H9 (cell line): ENCODE measurements at regions not wholly inside any gene's neighbourhood (a gene's known extent, or its start where the extent isn't known, plus 50 kb on each side); places are given as distances from the start of the nearest gene placed in this dataset.

Source experiments
- DNase-seq: peaks from one replicate; pipeline ENCODE4 v3.0.0-alpha.2; 2017
- H2AFZ ChIP-seq: one replicate; pipeline ENCODE4 v1.6.1; 2013; ENCODE audit warnings: mild to moderate bottlenecking, low read length, control low read depth, moderate library complexity
- H2AK5ac ChIP-seq: 2 replicates; pipeline ENCODE4 v1.6.1; 2013; ENCODE audit warnings: low read length, control low read depth, mixed read lengths; ENCODE audit not compliant: insufficient read length
- H2BK120ac ChIP-seq: one replicate; pipeline ENCODE4 v1.6.1; 2013; ENCODE audit warnings: low read depth, mild to moderate bottlenecking, low read length, control low read depth, inconsistent platforms; ENCODE audit not compliant: poor library complexity, severe bottlenecking
- H2BK12ac ChIP-seq: 2 replicates; pipeline ENCODE4 v1.6.1; 2013; ENCODE audit warnings: low read length, control low read depth, mixed read lengths, low read depth; ENCODE audit not compliant: insufficient read length
- H2BK15ac ChIP-seq: 2 replicates; pipeline ENCODE4 v1.6.1; 2013; ENCODE audit warnings: low read depth, low read length, control low read depth
- H2BK20ac ChIP-seq: one replicate; pipeline ENCODE4 v1.6.1; 2013; ENCODE audit warnings: low read depth, mild to moderate bottlenecking, low read length, control low read depth, inconsistent platforms; ENCODE audit not compliant: poor library complexity, severe bottlenecking
- H2BK5ac ChIP-seq: 2 replicates; pipeline ENCODE4 v1.6.1; 2013; ENCODE audit warnings: low read length, control low read depth, mixed read lengths; ENCODE audit not compliant: insufficient read length
- H3K14ac ChIP-seq: 2 replicates; pipeline ENCODE4 v1.6.1; 2013; ENCODE audit warnings: low read length, control low read depth; ENCODE audit not compliant: insufficient read depth
- H3K18ac ChIP-seq: 2 replicates; pipeline ENCODE4 v1.6.1; 2013; ENCODE audit warnings: low read depth, mild to moderate bottlenecking, mixed read lengths, low read length, control low read depth; ENCODE audit not compliant: insufficient read length
- H3K23ac ChIP-seq: 2 replicates; pipeline ENCODE4 v1.6.1; 2013; ENCODE audit warnings: low read length, control low read depth, mixed read lengths, low read depth; ENCODE audit not compliant: insufficient read length
- H3K23me2 ChIP-seq: 2 replicates; pipeline ENCODE4 v1.6.1; 2013; ENCODE audit warnings: low read depth, mild to moderate bottlenecking, mixed read lengths, low read length, control low read depth; ENCODE audit not compliant: insufficient read length, poor library complexity, severe bottlenecking
- H3K27ac ChIP-seq: 2 replicates; pipeline ENCODE4 v1.5.1; 2013; ENCODE audit warnings: low read length, control low read depth, mixed read lengths, low read depth; ENCODE audit not compliant: insufficient read length
- H3K27me3 ChIP-seq: 2 replicates; pipeline ENCODE4 v1.6.1; 2013; ENCODE audit warnings: low read length, control low read depth, inconsistent platforms; ENCODE audit not compliant: insufficient read depth
- H3K4ac ChIP-seq: 2 replicates; pipeline ENCODE4 v1.6.1; 2013; ENCODE audit warnings: low read depth, mild to moderate bottlenecking, control low read depth, inconsistent platforms, low read length, moderate library complexity
- H3K4me1 ChIP-seq: 2 replicates; pipeline ENCODE4 v1.6.1; 2013; ENCODE audit warnings: low read length, control low read depth, inconsistent platforms; ENCODE audit not compliant: insufficient read depth
- H3K4me2 ChIP-seq: 2 replicates; pipeline ENCODE4 v1.6.1; 2013; ENCODE audit warnings: low read length, control low read depth, mixed read lengths; ENCODE audit not compliant: insufficient read length, insufficient read depth
- H3K56ac ChIP-seq: 2 replicates; pipeline ENCODE4 v1.6.1; 2013; ENCODE audit warnings: low read depth, mild to moderate bottlenecking, mixed read lengths, low read length, control low read depth; ENCODE audit not compliant: insufficient read length
- H3K79me1 ChIP-seq: 2 replicates; pipeline ENCODE4 v1.6.1; 2013; ENCODE audit warnings: low read depth, mild to moderate bottlenecking, moderate library complexity, low read length, control low read depth, inconsistent platforms; ENCODE audit not compliant: insufficient read depth, poor library complexity, severe bottlenecking
- H3K79me2 ChIP-seq: 2 replicates; pipeline ENCODE4 v1.6.1; 2013; ENCODE audit warnings: low read length, control low read depth, inconsistent platforms; ENCODE audit not compliant: insufficient read depth
- H3K9ac ChIP-seq: 2 replicates; pipeline ENCODE4 v1.6.1; 2013; ENCODE audit warnings: low read length, control low read depth, mixed read lengths; ENCODE audit not compliant: insufficient read length; ENCODE audit errors: extremely low read depth
- H3K9me3 ChIP-seq: one replicate; pipeline ENCODE4 v1.6.1; 2013; ENCODE audit warnings: low read depth, low read length, inconsistent platforms; ENCODE audit not compliant: control insufficient read depth
- H3T11ph ChIP-seq: one replicate; pipeline ENCODE4 v1.6.1; 2013; ENCODE audit warnings: mild to moderate bottlenecking, low read length, control low read depth, inconsistent platforms
- H4K20me1 ChIP-seq: one replicate; pipeline ENCODE4 v1.6.1; 2013; ENCODE audit not compliant: control insufficient read depth, insufficient read length, insufficient read depth
- H4K5ac ChIP-seq: 2 replicates; pipeline ENCODE4 v1.6.1; 2013; ENCODE audit warnings: low read depth, mild to moderate bottlenecking, mixed read lengths, low read length, control low read depth; ENCODE audit not compliant: insufficient read length
- H4K8ac ChIP-seq: replicated peaks from 2 replicates; pipeline ENCODE4 v1.6.1; 2013; ENCODE audit warnings: low read length, control low read depth, mixed read lengths, low read depth; ENCODE audit not compliant: insufficient read length
- H4K91ac ChIP-seq: 2 replicates; pipeline ENCODE4 v1.6.1; 2013; ENCODE audit warnings: low read depth, mild to moderate bottlenecking, moderate library complexity, mixed read lengths, low read length, control low read depth; ENCODE audit not compliant: insufficient read length
- H3K27ac Mint-ChIP-seq, 3 experiments: 2 replicates in 2 of 3; 3 replicates in 1 of 3; pipeline ENCODE4 v1.8.0; 2020 to 2021; ENCODE audit warnings: mixed read lengths in 3 of 3, mild to moderate bottlenecking in 1 of 3, moderate library complexity in 1 of 3
- H3K27me3 Mint-ChIP-seq: 2 replicates; pipeline ENCODE4 v1.8.0; 2021; ENCODE audit warnings: low read depth, mild to moderate bottlenecking, moderate library complexity, mixed read lengths
- H3K36me3 Mint-ChIP-seq, 3 experiments: 2 replicates in 2 of 3; 3 replicates in 1 of 3; pipeline ENCODE4 v1.8.0; 2020 to 2021; ENCODE audit warnings: low read depth in 3 of 3, mixed read lengths in 3 of 3; ENCODE audit not compliant: insufficient read depth in 1 of 3
- H3K4me1 Mint-ChIP-seq, 2 experiments: 2 replicates each; pipeline ENCODE4 v1.8.0; 2020; ENCODE audit warnings: mixed read lengths in 2 of 2
- H3K4me3 Mint-ChIP-seq, 2 experiments: 2 replicates in 1 of 2; 3 replicates in 1 of 2; pipeline ENCODE4 v1.8.0; 2020 to 2021; ENCODE audit warnings: mild to moderate bottlenecking in 2 of 2, mixed read lengths in 2 of 2, moderate library complexity in 1 of 2
- H3K9me3 Mint-ChIP-seq, 2 experiments: 2 replicates in 1 of 2; 3 replicates in 1 of 2; pipeline ENCODE4 v1.8.0; 2020; ENCODE audit warnings: mild to moderate bottlenecking in 2 of 2, mixed read lengths in 2 of 2, moderate library complexity in 1 of 2
- WGBS: extraction: QIAGEN DNeasy Blood & Tissue Kit; methylation state at CpG from one replicate; pipeline ENCODE4 v1.1.7; 2013; ENCODE audit warnings: missing lambda C conversion rate, low lambda C conversion rate, mixed read lengths; ENCODE audit not compliant: insufficient read length; ENCODE audit errors: extremely low coverage; 5-methylcytosine and 5-hydroxymethylcytosine counted together
- TF ChIP-seq, protein P1 (sequence below): fragments of 200-600 bp; sonication (generic); conservative IDR thresholded peaks from 3 replicates; pipeline ENCODE4 v1.8.0; 2021; ENCODE audit warnings: antibody characterized with exemption, mild to moderate bottlenecking

DNA sequence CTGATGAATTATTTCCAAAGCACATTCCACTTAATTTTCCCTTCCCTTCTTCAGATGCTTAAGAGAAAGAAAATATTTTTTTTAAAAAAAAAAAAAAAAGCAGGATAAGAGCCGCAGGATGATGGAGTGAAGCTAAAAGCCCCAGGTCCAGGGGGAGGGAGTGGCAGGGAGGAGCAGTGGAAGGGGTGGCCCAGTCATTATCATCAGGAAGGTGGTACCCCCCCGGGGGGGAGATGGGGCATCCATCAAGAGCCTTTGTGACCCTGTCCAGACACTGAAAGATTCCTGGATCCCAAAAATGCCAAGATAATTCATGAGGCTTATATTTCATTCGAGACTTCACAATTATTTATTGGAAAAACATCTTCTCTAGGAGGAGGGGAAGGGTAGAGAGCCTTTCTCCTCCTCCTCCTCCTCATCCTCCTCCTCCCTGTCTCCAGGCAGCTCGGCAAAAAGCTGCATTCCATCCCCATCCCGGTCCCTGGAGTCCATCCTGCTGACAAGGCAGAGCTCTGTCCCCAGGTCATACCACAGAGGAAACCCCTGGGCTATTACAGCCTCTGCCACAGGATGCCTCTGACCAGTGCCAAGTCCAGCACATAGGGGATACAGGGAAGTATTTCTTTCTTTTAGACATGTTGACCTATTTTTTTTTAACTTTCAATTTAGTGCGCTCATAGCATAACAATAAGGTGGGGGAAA, 125.3 kb downstream of the TWIST2 start:
- no peak overlapping the region for H4K91ac ChIP-seq
- H2AK5ac ChIP-seq, result no peak overlapping the region
- no peak overlapping the region for H3K14ac ChIP-seq
- no peaks in the 10 kb centered on the region for H3K4me1 ChIP-seq
- H3K4me3 Mint-ChIP-seq, result no peak overlapping the region
- no peak overlapping the region for H2BK20ac ChIP-seq
- no peaks in the 10 kb centered on the region for H3K23me2 ChIP-seq
- no peak overlapping the region for H4K5ac ChIP-seq
- TF ChIP-seq, protein P1, sequence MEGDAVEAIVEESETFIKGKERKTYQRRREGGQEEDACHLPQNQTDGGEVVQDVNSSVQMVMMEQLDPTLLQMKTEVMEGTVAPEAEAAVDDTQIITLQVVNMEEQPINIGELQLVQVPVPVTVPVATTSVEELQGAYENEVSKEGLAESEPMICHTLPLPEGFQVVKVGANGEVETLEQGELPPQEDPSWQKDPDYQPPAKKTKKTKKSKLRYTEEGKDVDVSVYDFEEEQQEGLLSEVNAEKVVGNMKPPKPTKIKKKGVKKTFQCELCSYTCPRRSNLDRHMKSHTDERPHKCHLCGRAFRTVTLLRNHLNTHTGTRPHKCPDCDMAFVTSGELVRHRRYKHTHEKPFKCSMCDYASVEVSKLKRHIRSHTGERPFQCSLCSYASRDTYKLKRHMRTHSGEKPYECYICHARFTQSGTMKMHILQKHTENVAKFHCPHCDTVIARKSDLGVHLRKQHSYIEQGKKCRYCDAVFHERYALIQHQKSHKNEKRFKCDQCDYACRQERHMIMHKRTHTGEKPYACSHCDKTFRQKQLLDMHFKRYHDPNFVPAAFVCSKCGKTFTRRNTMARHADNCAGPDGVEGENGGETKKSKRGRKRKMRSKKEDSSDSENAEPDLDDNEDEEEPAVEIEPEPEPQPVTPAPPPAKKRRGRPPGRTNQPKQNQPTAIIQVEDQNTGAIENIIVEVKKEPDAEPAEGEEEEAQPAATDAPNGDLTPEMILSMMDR, result no peak
- H4K8ac ChIP-seq, result no peak overlapping the region
- no peak overlapping the region for H3K56ac ChIP-seq
- H4K20me1 ChIP-seq, result no peaks in the 10 kb centered on the region
- H3K27me3 ChIP-seq, result no peaks in the 10 kb centered on the region
- peaks cover 0 to 5% (median 4%) of the 10 kb centered on the region in 3 experiments; a peak in 3 of 7 replicates for H3K36me3 Mint-ChIP-seq
- H2BK120ac ChIP-seq, result no peak overlapping the region
- H3T11ph ChIP-seq, result no peak overlapping the region
- H3K9ac ChIP-seq, result no peak overlapping the region
- peaks cover 8 to 13% of the 10 kb centered on the region in 2 experiments for H3K9me3 Mint-ChIP-seq
- H3K4me2 ChIP-seq, result no peak overlapping the region
- H3K4ac ChIP-seq, result no peak overlapping the region
- no peak for DNase-seq
- H3K18ac ChIP-seq, result no peak overlapping the region
- no peaks in the 10 kb centered on the region for H3K79me1 ChIP-seq
- H2AFZ ChIP-seq, result no peak overlapping the region
- H2BK12ac ChIP-seq, result no peak overlapping the region
- WGBS, result no CpG with 5 or more reads among the region's 6 CpGs
- no peaks in the 10 kb centered on the region for H3K79me2 ChIP-seq
- H3K27ac Mint-ChIP-seq, result no peak overlapping the region
- H2BK5ac ChIP-seq, result no peak overlapping the region
- peaks cover 20% of the 10 kb centered on the region for H3K27me3 Mint-ChIP-seq
- H3K9me3 ChIP-seq, result no peaks in the 10 kb centered on the region
- H3K4me1 Mint-ChIP-seq, result peaks cover 2 to 7% of the 10 kb centered on the region in 2 experiments; a peak in 2 of 4 replicates
- H3K27ac ChIP-seq, result no peak overlapping the region
- H2BK15ac ChIP-seq, result no peak overlapping the region
- H3K23ac ChIP-seq, result no peak overlapping the region
